SK-N-SH treated with all-trans-retinoic acid at 6 μM for 48 hours (cell line): ENCODE measurements at regions not wholly inside any gene's neighbourhood (a gene's known extent, or its start where the extent isn't known, plus 50 kb on each side); places are given as distances from the start of the nearest gene placed in this dataset.
A peak's percentile ranks its signal among the peaks of the same experiment; 100 is the strongest.
"Not testable (repeated sequence)": the region's sequence is repeated elsewhere in the genome, so short reads cannot be mapped to it uniquely, and the experiment has no call there.

ENCODE experiments used
- ATAC-seq: fragments of 200-7000 bp; cut with Tn5 transposase; 3 replicates; pipeline ENCODE4 v1.9.1; 2020; ENCODE audit warnings: mild to moderate bottlenecking, moderate library complexity
- BACH2 ChIP-seq: fragments of 250-450 bp; sonication (Bioruptor Pico); IDR thresholded peaks from 2 replicates; pipeline ENCODE4 v1.9.0; 2021; ENCODE audit warnings: mild to moderate bottlenecking, borderline replicate concordance
- CSDC2 ChIP-seq: fragments of 250-450 bp; sonication (Bioruptor Pico); IDR thresholded peaks from 2 replicates; pipeline ENCODE4 v1.5.0; 2020; ENCODE audit warnings: mild to moderate bottlenecking, moderate library complexity
- ESRRG ChIP-seq: fragments of 250-450 bp; sonication (Bioruptor Pico); IDR thresholded peaks from 2 replicates; pipeline ENCODE4 v1.6.1; 2021; ENCODE audit warnings: mild to moderate bottlenecking
- GLIS3 ChIP-seq: fragments of 250-450 bp; sonication (Bioruptor Pico); IDR thresholded peaks from 2 replicates; pipeline ENCODE4 v1.5.0; 2020; ENCODE audit warnings: mild to moderate bottlenecking, moderate library complexity
- ISL1 ChIP-seq: fragments of 250-450 bp; sonication (Bioruptor Pico); IDR thresholded peaks from 2 replicates; pipeline ENCODE4 v2.1.2; 2022; ENCODE audit warnings: mild to moderate bottlenecking, moderate library complexity
- OSR1 ChIP-seq: fragments of 250-450 bp; sonication (Bioruptor Pico); IDR thresholded peaks from 2 replicates; pipeline ENCODE4 v1.8.0; 2022; ENCODE audit warnings: moderate library complexity, mild to moderate bottlenecking, inconsistent platforms
- PPARA ChIP-seq: fragments of 250-450 bp; sonication (Bioruptor Pico); IDR thresholded peaks from 2 replicates; pipeline ENCODE4 v1.5.0; 2020; ENCODE audit warnings: mild to moderate bottlenecking, borderline replicate concordance
- RARB ChIP-seq: fragments of 250-450 bp; sonication (Bioruptor Pico); IDR thresholded peaks from 2 replicates; pipeline ENCODE4 v1.8.0; 2021; ENCODE audit warnings: mild to moderate bottlenecking, moderate library complexity
- SNAI2 ChIP-seq: fragments of 250-450 bp; sonication (Bioruptor Pico); IDR thresholded peaks from 2 replicates; pipeline ENCODE4 v1.5.0; 2020; ENCODE audit warnings: mild to moderate bottlenecking, moderate library complexity
- TCF4 ChIP-seq: fragments of 250-450 bp; sonication (Bioruptor Pico); IDR thresholded peaks from 2 replicates; pipeline ENCODE4 v1.8.0; 2021; ENCODE audit warnings: mild to moderate bottlenecking, moderate library complexity, borderline replicate concordance
- ZFP30 ChIP-seq: fragments of 450-650 bp; formaldehyde crosslinking; IDR thresholded peaks from 2 replicates; pipeline ENCODE4 v1.5.0; 2022; ENCODE audit warnings: mild to moderate bottlenecking, moderate library complexity
- ZNF565 ChIP-seq: fragments of 450-650 bp; formaldehyde crosslinking; conservative IDR thresholded peaks from 2 replicates; pipeline ENCODE4 v1.5.0; 2020; ENCODE audit warnings: low read depth, mild to moderate bottlenecking, moderate library complexity
- ZNF8 ChIP-seq: fragments of 450-650 bp; formaldehyde crosslinking; IDR thresholded peaks from 2 replicates; pipeline ENCODE4 v1.5.0; 2020; ENCODE audit warnings: mild to moderate bottlenecking, moderate library complexity
- TF ChIP-seq, protein P1 (sequence below): fragments of 250-450 bp; sonication (Bioruptor Pico); IDR thresholded peaks from 2 replicates; pipeline ENCODE4 v1.8.0; 2021; ENCODE audit warnings: low read depth, mild to moderate bottlenecking, moderate library complexity, borderline replicate concordance
- TF ChIP-seq, protein P2 (sequence below): fragments of 250-450 bp; sonication (Bioruptor Pico); IDR thresholded peaks from 2 replicates; pipeline ENCODE4 v1.5.1; 2021; ENCODE audit warnings: mild to moderate bottlenecking, moderate library complexity
- TF ChIP-seq, protein P3 (sequence below): fragments of 250-450 bp; sonication (Bioruptor Pico); IDR thresholded peaks from 2 replicates; pipeline ENCODE4 v1.5.1; 2020; ENCODE audit warnings: low read depth, mild to moderate bottlenecking, moderate library complexity

DNA sequence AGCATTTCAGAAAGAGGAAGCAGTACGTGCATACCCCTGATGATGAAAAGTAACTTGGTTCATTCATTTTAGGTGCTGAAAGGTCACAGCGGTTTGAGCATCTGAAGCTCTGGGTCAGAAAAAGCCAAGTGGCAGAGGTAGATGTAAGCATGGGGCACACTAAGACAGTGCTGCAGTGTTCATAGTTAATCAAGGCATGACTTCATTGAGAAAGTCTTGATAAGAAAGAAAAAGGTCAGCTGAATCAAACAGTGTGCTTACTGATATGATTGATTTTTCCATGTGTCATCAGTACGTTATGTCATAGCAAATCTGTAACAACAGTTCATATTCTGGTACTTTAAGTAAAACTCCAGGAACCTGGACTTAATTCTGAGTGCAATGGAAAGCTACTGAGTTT lies 107.7 kb upstream of the PCLO start:
- TF ChIP-seq OSR1 (CRISPR knock-in tag) (no peak), CSDC2 (CRISPR knock-in tag) (no peak), ZFP30 (CRISPR knock-in tag) (no peak), PPARA (CRISPR knock-in tag) (no peak), ISL1 (CRISPR knock-in tag) (no peak), ESRRG (CRISPR knock-in tag) (no peak), ZNF8 (no peak), TCF4 (no peak), BACH2 (CRISPR knock-in tag) (no peak), RARB (CRISPR knock-in tag) (no peak)
- TF ChIP-seq, protein P1, sequence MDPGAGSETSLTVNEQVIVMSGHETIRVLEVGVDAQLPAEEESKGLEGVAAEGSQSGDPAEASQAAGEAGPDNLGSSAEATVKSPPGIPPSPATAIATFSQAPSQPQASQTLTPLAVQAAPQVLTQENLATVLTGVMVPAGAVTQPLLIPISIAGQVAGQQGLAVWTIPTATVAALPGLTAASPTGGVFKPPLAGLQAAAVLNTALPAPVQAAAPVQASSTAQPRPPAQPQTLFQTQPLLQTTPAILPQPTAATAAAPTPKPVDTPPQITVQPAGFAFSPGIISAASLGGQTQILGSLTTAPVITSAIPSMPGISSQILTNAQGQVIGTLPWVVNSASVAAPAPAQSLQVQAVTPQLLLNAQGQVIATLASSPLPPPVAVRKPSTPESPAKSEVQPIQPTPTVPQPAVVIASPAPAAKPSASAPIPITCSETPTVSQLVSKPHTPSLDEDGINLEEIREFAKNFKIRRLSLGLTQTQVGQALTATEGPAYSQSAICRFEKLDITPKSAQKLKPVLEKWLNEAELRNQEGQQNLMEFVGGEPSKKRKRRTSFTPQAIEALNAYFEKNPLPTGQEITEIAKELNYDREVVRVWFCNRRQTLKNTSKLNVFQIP (CRISPR knock-in tag), result no peak
- TF ChIP-seq, protein P2, sequence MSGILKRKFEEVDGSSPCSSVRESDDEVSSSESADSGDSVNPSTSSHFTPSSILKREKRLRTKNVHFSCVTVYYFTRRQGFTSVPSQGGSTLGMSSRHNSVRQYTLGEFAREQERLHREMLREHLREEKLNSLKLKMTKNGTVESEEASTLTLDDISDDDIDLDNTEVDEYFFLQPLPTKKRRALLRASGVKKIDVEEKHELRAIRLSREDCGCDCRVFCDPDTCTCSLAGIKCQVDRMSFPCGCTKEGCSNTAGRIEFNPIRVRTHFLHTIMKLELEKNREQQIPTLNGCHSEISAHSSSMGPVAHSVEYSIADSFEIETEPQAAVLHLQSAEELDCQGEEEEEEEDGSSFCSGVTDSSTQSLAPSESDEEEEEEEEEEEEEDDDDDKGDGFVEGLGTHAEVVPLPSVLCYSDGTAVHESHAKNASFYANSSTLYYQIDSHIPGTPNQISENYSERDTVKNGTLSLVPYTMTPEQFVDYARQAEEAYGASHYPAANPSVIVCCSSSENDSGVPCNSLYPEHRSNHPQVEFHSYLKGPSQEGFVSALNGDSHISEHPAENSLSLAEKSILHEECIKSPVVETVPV (CRISPR knock-in tag), result no peak
- peak; percentile 24; the same call in 1 of the 3 replicates for ATAC-seq

- peak; percentile 36; the same call in 2 of the 3 replicates for ATAC-seq
- TF ChIP-seq, protein P1 (CRISPR knock-in tag), result no peak
- peak; percentile 48 for TF ChIP-seq ISL1 (CRISPR knock-in tag)
Observed at GRCh38 chr7:83267141-83267631, 104.5 kb upstream of the PCLO start.

DNA sequence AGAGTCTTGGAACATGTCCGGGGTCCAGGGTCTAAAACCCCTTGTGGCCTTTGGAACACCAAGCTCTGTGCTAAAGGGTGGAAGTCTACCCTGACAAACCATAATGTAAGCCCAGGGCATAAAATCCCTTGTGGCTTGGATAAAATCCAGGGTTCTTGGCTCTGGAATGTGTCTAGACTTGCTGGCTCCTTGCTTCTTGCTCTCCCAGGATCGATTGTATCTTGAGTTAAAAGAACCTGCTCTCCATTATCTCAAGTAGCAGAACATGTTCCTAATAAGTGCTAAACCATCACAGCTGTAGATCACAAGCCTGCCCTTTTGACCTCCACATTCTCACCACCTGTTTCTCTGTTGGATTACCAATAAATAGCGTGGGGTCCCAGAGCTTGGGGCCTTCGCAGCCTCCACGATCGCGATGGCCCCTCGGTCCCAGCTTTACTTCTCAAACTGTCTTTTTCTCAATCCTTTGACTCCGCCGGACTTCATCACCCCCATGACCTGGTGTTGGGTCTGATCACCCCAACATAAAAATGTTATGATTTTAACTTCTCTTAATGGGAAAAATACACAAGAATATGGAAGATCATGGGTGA lies 100.9 kb upstream of the PCLO start:
- TF ChIP-seq ISL1 (CRISPR knock-in tag), result peak; percentile 64
- ATAC-seq, result not testable (repeated sequence)

- ATAC-seq, result no peak
- TF ChIP-seq CSDC2 (CRISPR knock-in tag), result no peak
- TF ChIP-seq, protein P2 (CRISPR knock-in tag), result no peak
- no peak for TF ChIP-seq PPARA (CRISPR knock-in tag)
- TF ChIP-seq SNAI2 (CRISPR knock-in tag), result no peak
- no peak for TF ChIP-seq ZNF565 (CRISPR knock-in tag)
- TF ChIP-seq, all 23 proteins: peak for 0
Observed at GRCh38 chr7:83259064-83259463, 96.4 kb upstream of the PCLO start.

DNA sequence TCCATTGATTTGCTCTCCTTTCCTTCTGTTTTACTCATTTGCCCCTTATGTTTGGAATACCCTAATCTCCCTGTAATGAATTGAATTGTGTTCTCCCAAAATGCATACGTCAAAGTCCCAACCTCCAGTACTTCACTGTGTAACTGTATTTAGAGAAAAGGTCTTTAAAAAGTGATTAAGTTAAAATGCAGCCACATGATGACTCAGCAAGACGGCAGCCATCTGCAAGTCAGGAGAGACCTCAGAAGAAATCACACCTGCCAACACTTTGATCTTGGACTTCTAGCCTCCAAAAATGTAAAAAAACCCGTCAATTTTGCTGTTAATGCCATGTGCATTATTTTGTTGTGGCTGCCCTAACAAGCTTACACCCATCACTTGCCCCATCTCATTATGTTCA lies 85.3 kb upstream of the PCLO start:
- TF ChIP-seq TCF4, result no peak
- TF ChIP-seq, protein P1 (CRISPR knock-in tag), result no peak
- TF ChIP-seq, protein P3, sequence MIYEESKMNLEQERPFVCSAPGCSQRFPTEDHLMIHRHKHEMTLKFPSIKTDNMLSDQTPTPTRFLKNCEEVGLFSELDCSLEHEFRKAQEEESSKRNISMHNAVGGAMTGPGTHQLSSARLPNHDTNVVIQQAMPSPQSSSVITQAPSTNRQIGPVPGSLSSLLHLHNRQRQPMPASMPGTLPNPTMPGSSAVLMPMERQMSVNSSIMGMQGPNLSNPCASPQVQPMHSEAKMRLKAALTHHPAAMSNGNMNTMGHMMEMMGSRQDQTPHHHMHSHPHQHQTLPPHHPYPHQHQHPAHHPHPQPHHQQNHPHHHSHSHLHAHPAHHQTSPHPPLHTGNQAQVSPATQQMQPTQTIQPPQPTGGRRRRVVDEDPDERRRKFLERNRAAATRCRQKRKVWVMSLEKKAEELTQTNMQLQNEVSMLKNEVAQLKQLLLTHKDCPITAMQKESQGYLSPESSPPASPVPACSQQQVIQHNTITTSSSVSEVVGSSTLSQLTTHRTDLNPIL, result no peak
- no peak for TF ChIP-seq ZFP30 (CRISPR knock-in tag)
- TF ChIP-seq SNAI2 (CRISPR knock-in tag), result no peak
- TF ChIP-seq, protein P2 (CRISPR knock-in tag), result no peak
- TF ChIP-seq BACH2 (CRISPR knock-in tag), result no peak
- TF ChIP-seq GLIS3, result no peak
- no peak for ATAC-seq

DNA sequence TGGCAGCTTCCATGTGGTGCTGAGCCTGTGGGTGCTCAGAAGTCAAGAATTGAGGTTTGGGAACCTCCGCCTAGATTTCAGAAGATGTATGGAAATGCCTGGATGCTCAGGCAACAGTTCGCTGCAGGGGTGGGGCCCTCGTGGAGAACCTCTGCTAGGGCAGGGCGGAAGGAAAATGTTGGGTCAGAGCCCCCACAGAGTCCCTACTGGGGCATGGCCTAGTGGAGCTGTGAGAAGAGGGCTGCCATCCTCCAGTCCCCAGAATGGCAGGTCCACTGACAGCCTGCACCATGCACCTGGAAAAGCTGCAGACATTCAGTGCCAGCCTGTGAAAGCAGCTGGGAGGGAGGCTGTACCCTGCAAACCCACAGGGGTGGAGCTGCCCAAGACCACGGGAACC lies 56.5 kb upstream of the PCLO start:
- not testable (repeated sequence) for ATAC-seq
